ENCODE measurements at regions not wholly inside any gene's neighbourhood (a gene's known extent, or its start where the extent isn't known, plus 50 kb on each side); places are given as distances from the start of the nearest gene placed in this dataset.
"Not testable (repeated sequence)": the region's sequence is repeated elsewhere in the genome, so short reads cannot be mapped to it uniquely, and the experiment has no call there.

- DNase-seq (ENCODE audit: low spot score), result no peak
Observed at GRCh38 chr11:42311514-42311913, 852.1 kb upstream of the LRRC4C start.

GRCh38 chr11:42311944-42312343 lies 852.5 kb upstream of the LRRC4C start:
- DNase-seq (ENCODE audit: low spot score), result no peak

GRCh38 chr11:42315267-42315666 lies 855.8 kb upstream of the LRRC4C start:
- peak; percentile 1 for DNase-seq (ENCODE audit: low spot score)

- DNase-seq (ENCODE audit: low spot score), result no peak
Observed at GRCh38 chr11:42315846-42316245, 856.4 kb upstream of the LRRC4C start.

GRCh38 chr11:42319921-42320320 lies 860.5 kb upstream of the LRRC4C start:
- no peak for DNase-seq (ENCODE audit: low spot score)

GRCh38 chr11:42329929-42330565 lies 870.6 kb upstream of the LRRC4C start:
- DNase-seq (ENCODE audit: low spot score), result no peak

GRCh38 chr11:42337786-42338455 lies 878.5 kb upstream of the LRRC4C start:
- DNase-seq (ENCODE audit: low spot score), result no peak

- no peak for DNase-seq (ENCODE audit: low spot score)
Observed at GRCh38 chr11:42344204-42344792, 884.8 kb upstream of the LRRC4C start.

- DNase-seq (ENCODE audit: low spot score), result no peak
Observed at GRCh38 chr11:42345933-42346332, 886.5 kb upstream of the LRRC4C start.

- no peak for DNase-seq (ENCODE audit: low spot score)
Observed at GRCh38 chr11:42363701-42364100, 904.2 kb upstream of the LRRC4C start.

- DNase-seq (ENCODE audit: low spot score), result no peak
Observed at GRCh38 chr11:42390116-42390515, 921.7 kb upstream of the API5 start.

GRCh38 chr11:42397483-42397882 lies 914.3 kb upstream of the API5 start:
- no peak for DNase-seq (ENCODE audit: low spot score)

- DNase-seq (ENCODE audit: low spot score), result no peak
Observed at GRCh38 chr11:42407341-42407740, 904.5 kb upstream of the API5 start.

GRCh38 chr11:42410251-42410955 lies 901.4 kb upstream of the API5 start:
- DNase-seq (ENCODE audit: low spot score), result no peak

GRCh38 chr11:42412590-42412989 lies 899.2 kb upstream of the API5 start:
- DNase-seq (ENCODE audit: low spot score), result no peak

- no peak for DNase-seq (ENCODE audit: low spot score)
Observed at GRCh38 chr11:42417691-42418090, 894.1 kb upstream of the API5 start.

- no peak for DNase-seq (ENCODE audit: low spot score)
Observed at GRCh38 chr11:42422090-42422489, 889.7 kb upstream of the API5 start.

GRCh38 chr11:42434911-42435310 lies 876.9 kb upstream of the API5 start:
- DNase-seq (ENCODE audit: low spot score), result not testable (repeated sequence)

- DNase-seq (ENCODE audit: low spot score), result no peak
Observed at GRCh38 chr11:42444406-42444805, 867.4 kb upstream of the API5 start.

- no peak for DNase-seq (ENCODE audit: low spot score)
Observed at GRCh38 chr11:42462558-42463310, 849.1 kb upstream of the API5 start.

- no peak for DNase-seq (ENCODE audit: low spot score)
Observed at GRCh38 chr11:42465623-42466022, 846.2 kb upstream of the API5 start.

- DNase-seq (ENCODE audit: low spot score), result no peak
Observed at GRCh38 chr11:42473106-42473505, 838.7 kb upstream of the API5 start.
